ENCODE measurements at regions not wholly inside any gene's neighbourhood (a gene's known extent, or its start where the extent isn't known, plus 50 kb on each side); places are given as distances from the start of the nearest gene placed in this dataset.

DNA sequence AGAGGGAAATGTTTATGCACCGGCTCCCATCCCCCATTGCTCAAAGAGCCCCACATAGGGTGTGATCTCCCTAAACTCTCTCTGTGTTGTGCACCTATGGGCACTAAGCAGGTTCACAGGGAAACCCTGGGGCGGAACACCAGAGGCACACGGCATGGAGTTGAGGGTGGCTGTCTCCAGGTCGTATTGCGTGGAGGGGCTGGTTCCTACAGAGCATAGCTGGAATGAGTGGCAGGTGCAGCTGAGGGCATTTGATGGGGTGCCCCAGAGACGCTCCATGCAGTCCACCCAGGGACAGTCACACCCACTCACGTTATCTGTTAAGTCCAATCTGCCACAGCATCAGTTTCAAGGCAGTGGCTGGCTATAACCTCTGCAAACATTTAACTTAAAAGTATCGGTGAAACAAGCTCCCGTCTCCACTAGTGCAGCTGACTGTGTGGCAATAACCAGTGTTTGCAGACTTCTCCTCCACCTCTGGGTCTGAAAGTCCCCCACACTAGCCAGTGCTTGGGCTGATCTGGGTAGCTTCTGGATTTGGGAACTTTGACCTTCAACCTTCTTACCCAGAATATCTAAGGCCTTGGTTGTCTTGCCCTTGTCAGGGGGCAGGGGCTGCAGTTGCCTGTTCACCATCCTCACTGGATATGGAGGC is 249.2 kb upstream of the ZNF32 start:
- TF ChIP-seq, protein P1, sequence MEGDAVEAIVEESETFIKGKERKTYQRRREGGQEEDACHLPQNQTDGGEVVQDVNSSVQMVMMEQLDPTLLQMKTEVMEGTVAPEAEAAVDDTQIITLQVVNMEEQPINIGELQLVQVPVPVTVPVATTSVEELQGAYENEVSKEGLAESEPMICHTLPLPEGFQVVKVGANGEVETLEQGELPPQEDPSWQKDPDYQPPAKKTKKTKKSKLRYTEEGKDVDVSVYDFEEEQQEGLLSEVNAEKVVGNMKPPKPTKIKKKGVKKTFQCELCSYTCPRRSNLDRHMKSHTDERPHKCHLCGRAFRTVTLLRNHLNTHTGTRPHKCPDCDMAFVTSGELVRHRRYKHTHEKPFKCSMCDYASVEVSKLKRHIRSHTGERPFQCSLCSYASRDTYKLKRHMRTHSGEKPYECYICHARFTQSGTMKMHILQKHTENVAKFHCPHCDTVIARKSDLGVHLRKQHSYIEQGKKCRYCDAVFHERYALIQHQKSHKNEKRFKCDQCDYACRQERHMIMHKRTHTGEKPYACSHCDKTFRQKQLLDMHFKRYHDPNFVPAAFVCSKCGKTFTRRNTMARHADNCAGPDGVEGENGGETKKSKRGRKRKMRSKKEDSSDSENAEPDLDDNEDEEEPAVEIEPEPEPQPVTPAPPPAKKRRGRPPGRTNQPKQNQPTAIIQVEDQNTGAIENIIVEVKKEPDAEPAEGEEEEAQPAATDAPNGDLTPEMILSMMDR (IDR thresholded peaks at IDR 0.05) = no peak
- TF ChIP-seq POLR2AphosphoS5 (IDR thresholded peaks at IDR 0.05) = no peak

Data from transverse colon (tissue), 4 donors.